GM10248 (cell line): ENCODE measurements at regions not wholly inside any gene's neighbourhood (a gene's known extent, or its start where the extent isn't known, plus 50 kb on each side); places are given as distances from the start of the nearest gene placed in this dataset.

ENCODE experiments used
- CTCF ChIA-PET: fragments of 300-600 bp; sonication (Branson Sonifier 250); formaldehyde crosslinking; extraction: SDS; loops from one replicate; lab custom pipeline; 2021; ENCODE audit warnings: antibody characterized with exemption; lab: Yijun Ruan, JAX
- POLR2A ChIA-PET: fragments of 350-650 bp; sonication (Branson Sonifier 250); formaldehyde crosslinking; extraction: SDS; loops from one replicate; lab custom pipeline; 2020; ENCODE audit warnings: antibody characterized with exemption; lab: Yijun Ruan, JAX
- DNase-seq: peaks from one replicate; pipeline ENCODE4 v3.0.0; 2012; ENCODE audit errors: extremely low spot score
- TF ChIP-seq, protein P1 (sequence below): IDR thresholded peaks from 2 replicates; pipeline ENCODE4 v1.5.1; 2012; ENCODE audit warnings: mild to moderate bottlenecking, low read depth; ENCODE audit errors: extremely low read depth, missing control alignments, control extremely low read depth

- DNase-seq, result no peak
- CTCF ChIA-PET, result interaction anchor here (1.1 to 2.1 kb wide), 2 partner anchors 15 to 18 kb away, joined by 3 to 5 read pairs; no protein-coding TSS in a partner anchor
- TF ChIP-seq, protein P1, sequence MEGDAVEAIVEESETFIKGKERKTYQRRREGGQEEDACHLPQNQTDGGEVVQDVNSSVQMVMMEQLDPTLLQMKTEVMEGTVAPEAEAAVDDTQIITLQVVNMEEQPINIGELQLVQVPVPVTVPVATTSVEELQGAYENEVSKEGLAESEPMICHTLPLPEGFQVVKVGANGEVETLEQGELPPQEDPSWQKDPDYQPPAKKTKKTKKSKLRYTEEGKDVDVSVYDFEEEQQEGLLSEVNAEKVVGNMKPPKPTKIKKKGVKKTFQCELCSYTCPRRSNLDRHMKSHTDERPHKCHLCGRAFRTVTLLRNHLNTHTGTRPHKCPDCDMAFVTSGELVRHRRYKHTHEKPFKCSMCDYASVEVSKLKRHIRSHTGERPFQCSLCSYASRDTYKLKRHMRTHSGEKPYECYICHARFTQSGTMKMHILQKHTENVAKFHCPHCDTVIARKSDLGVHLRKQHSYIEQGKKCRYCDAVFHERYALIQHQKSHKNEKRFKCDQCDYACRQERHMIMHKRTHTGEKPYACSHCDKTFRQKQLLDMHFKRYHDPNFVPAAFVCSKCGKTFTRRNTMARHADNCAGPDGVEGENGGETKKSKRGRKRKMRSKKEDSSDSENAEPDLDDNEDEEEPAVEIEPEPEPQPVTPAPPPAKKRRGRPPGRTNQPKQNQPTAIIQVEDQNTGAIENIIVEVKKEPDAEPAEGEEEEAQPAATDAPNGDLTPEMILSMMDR, result no peak
- POLR2A ChIA-PET, result no interaction called here
Observed at GRCh38 chr1:106049595-106049994, 1006.9 kb upstream of the PRMT6 start.

GRCh38 chr1:106055855-106056254, 1000.6 kb upstream of the PRMT6 start:
- no peak for DNase-seq
- POLR2A ChIA-PET, result no interaction called here
- CTCF ChIA-PET, result no interaction called here
- TF ChIP-seq, protein P1, result no peak

DNA sequence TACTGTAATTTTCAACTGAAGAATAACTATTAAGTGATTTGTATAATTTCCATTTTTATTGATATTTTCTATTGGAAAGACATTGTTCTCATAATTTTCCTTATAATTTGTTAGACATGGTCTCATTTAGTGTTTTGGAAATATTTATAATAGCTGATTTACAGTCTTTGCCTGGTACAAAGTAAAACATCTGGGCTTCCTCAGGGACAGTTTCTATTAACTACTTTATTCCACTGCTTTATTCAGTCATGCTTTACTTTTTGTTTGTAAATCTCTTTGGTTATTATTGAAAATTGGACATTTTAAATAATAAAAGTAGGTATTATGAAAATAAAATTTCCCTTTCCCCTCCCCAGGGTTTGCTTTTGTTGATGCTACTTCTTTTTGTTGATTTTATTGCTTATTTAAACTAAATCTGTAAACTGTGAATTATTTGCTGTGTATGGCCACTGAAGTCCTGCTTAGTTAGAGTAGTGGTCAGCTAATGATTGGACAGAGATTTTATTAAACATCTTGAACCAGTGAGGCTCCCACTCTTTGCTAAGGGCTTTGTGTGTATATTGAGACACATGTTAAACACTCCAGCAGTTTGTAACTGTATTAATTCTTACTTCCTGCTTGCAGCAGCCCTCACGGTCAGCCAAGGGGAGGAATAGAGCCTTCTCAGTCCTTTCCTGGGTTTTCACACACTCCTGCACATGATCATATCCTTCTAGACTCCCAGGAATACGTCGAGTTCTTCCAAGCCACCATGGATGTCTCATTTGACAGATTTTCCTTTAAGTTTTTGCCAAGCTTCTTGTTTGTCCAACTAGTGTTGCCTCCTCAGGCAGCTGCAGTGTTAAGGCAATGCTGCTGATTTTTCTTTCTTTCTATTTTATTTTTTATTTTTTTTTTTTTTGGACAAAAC, 994.6 kb upstream of the PRMT6 start:
- ChIA-PET CTCF (interaction anchor here (1.3 to 1.7 kb wide), 2 partner anchors 9 to 15 kb away, joined by 3 to 4 read pairs; no protein-coding TSS in a partner anchor), POLR2A (no interaction called here)
- no peak for DNase-seq
- TF ChIP-seq, protein P1, result no peak

- no peak for DNase-seq
- ChIA-PET CTCF (interaction anchor here (1.2 to 1.6 kb wide), 4 partner anchors 8 to 47 kb away, joined by 3 to 5 read pairs (median 4); no protein-coding TSS in a partner anchor), POLR2A (no interaction called here)
- TF ChIP-seq, protein P1, result no peak
Observed at GRCh38 chr1:106063510-106063909, 993.0 kb upstream of the PRMT6 start.

GRCh38 chr1:106072909-106073600, 983.4 kb upstream of the PRMT6 start:
- DNase-seq, result no peak
- ChIA-PET POLR2A (no interaction called here), CTCF (no interaction called here)
- TF ChIP-seq, protein P1, result no peak

DNA sequence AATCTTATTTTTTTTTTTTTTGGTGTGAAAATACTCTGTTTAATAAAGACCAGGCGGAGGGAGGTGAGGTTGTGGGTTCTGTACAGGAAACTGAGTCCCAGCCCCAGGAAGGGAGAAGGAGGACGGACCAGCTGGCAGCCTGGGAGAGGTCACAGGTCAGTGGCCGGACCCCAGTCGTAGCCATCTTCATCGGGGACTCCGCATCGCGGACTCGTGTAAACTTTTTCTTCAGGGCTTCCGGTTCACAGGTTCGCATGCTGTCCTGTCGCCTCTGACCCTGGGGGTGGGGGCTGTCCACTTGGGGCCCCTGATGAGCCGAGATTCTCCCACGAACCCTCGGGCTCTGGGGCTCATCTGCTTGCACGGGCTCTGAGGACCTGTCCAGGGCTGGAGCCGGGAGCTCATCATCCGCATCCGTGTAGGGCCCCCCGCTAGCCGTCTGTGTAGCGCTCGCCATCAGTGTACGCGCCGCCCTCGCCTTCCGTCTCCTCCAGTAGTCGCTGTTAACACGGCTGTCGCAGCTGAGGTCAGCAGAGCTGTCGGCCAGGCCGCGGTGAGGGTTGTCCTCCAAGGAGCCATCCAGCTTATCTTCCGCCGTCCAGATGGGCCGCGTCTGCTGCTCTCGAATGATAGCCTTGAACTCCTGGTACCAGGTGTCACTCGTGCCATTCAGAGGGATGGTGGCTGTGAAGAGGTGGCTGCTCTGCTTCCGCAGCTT, 975.7 kb upstream of the PRMT6 start:
- ChIA-PET POLR2A (no interaction called here), CTCF (interaction anchor here (0.8 to 3.8 kb wide), 2 partner anchors 11 to 13 kb away, joined by 3 to 18 read pairs; no protein-coding TSS in a partner anchor)
- no peak for DNase-seq
- TF ChIP-seq, protein P1, result no peak
